Lower lobe of right lung (tissue), 2 donors: ENCODE measurements at regions not wholly inside any gene's neighbourhood (a gene's known extent, or its start where the extent isn't known, plus 50 kb on each side); places are given as distances from the start of the nearest gene placed in this dataset.

Experiments used
- ATAC-seq, 2 donors: fragments of 200-7000 bp; cut with Tn5 transposase; one replicate each; pipeline ENCODE4 v1.9.1; 2020 to 2022; ENCODE audit warnings: mild to moderate bottlenecking in 2 of 2, moderate library complexity in 2 of 2
- DNase-seq: peaks from one replicate; pipeline ENCODE4 v3.0.0-alpha.2; 2020
- H3K27ac ChIP-seq: fragments of 200-600 bp; one replicate; pipeline ENCODE4 v1.8.0; 2022
- H3K27me3 ChIP-seq: fragments of 200-600 bp; one replicate; pipeline ENCODE4 v1.8.0; 2022; ENCODE audit warnings: low read depth
- H3K36me3 ChIP-seq: fragments of 200-600 bp; one replicate; pipeline ENCODE4 v1.8.0; 2022; ENCODE audit warnings: mild to moderate bottlenecking
- H3K4me1 ChIP-seq: fragments of 200-600 bp; one replicate; pipeline ENCODE4 v1.8.0; 2022
- H3K4me3 ChIP-seq: fragments of 200-600 bp; one replicate; pipeline ENCODE4 v1.8.0; 2022; ENCODE audit warnings: mild to moderate bottlenecking
- H3K9me3 ChIP-seq: fragments of 200-600 bp; one replicate; pipeline ENCODE4 v1.8.0; 2022
- intact Hi-C: fragments of 100-400 bp; cut with DNase I; formaldehyde crosslinking; loops from one replicate; pipeline ENCODE4 v1.11.0; 2022
- TF ChIP-seq, protein P1 (sequence below): fragments of 200-600 bp; IDR thresholded peaks from one replicate; pipeline ENCODE4 v1.8.0; 2022; ENCODE audit warnings: antibody characterized with exemption, mild to moderate bottlenecking
- donor health status: DM: no; HTN: yes; CAD: no; lungs with severe emphysema.

DNA sequence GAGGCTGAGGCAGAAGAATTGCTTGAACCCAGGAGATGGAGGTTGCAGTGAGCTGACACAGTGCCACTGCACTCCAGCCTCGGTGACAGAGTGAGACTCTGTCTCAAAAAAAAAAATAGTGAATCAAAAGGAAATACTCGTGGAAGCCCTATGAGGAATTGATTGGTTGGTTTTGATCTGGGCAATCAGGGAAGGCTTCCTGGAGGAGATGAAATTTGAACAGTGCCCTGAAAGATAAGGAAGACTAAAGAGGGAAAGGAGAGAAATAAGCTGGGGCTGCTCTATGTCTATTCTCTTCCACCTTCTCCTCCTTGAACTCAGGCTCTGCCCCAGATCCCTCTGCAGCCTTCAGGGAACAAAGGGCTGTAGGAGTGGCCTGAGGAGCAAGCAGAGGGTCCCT, 54.1 kb downstream of the IRF2BPL start:
- Histone ChIP-seq H3K4me3 (no peak overlapping the region), H3K4me1 (no peaks in the 10 kb centered on the region), H3K9me3 (no peaks in the 10 kb centered on the region), H3K27ac (no peak overlapping the region), H3K36me3 (no peaks in the 10 kb centered on the region), H3K27me3 (no peaks in the 10 kb centered on the region)
- ATAC-seq (no peak), DNase-seq (no peak)
- TF ChIP-seq, protein P1, sequence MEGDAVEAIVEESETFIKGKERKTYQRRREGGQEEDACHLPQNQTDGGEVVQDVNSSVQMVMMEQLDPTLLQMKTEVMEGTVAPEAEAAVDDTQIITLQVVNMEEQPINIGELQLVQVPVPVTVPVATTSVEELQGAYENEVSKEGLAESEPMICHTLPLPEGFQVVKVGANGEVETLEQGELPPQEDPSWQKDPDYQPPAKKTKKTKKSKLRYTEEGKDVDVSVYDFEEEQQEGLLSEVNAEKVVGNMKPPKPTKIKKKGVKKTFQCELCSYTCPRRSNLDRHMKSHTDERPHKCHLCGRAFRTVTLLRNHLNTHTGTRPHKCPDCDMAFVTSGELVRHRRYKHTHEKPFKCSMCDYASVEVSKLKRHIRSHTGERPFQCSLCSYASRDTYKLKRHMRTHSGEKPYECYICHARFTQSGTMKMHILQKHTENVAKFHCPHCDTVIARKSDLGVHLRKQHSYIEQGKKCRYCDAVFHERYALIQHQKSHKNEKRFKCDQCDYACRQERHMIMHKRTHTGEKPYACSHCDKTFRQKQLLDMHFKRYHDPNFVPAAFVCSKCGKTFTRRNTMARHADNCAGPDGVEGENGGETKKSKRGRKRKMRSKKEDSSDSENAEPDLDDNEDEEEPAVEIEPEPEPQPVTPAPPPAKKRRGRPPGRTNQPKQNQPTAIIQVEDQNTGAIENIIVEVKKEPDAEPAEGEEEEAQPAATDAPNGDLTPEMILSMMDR = no peak
- intact Hi-C loops = no loop called here

DNA sequence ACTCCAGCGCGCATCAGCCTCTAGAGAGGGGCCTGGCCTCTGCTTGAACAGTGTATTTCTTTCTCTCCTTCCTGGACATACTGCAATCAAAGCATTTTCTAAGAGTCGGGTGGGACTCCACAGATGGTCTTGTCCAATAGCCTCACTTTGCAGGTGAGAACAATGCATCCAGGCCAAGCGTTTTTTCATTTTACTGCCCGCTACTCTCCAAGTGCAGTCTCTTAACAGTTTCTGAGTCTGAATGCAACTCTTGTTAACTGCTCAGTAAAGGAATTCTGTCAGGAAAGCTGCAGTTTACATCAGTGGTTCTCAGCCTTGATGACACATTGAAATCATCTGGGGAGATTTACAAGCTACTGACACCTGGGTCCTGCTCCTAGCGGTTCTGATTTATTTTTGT, 57.0 kb downstream of the IRF2BPL start:
- intact Hi-C loops = no loop called here
- no peaks in the 10 kb centered on the region for H3K36me3 ChIP-seq
- no peak for DNase-seq
- no peak overlapping the region for H3K4me3 ChIP-seq
- no peaks in the 10 kb centered on the region for H3K27me3 ChIP-seq
- TF ChIP-seq, protein P1 = no peak
- H3K4me1 ChIP-seq = no peaks in the 10 kb centered on the region
- no peak for ATAC-seq
- no peak overlapping the region for H3K27ac ChIP-seq
- no peaks in the 10 kb centered on the region for H3K9me3 ChIP-seq

DNA sequence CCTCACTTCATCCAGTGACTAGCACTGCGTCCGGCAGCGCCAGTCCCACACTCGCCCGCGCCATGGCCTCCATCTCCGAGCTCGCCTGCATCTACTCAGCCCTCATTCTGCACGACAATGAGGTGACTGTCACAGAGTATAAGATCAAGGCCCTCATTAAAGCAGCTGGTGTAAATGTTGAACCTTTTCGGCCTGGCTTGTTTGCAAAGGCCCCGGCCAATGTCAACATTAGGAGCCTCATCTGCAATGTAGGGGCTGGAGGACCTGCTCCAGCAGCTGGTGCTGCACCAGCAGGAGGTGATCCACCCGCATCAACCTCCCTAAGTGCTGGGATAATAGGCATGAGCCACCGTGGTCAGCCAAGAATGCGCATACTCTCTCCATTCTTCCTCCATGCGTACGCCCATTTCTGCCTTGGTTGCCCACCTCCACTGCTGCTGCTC, 59.9 kb downstream of the IRF2BPL start:
- no peak for DNase-seq
- Histone ChIP-seq H3K4me1 (no peaks in the 10 kb centered on the region), H3K4me3 (no peak overlapping the region), H3K36me3 (no peaks in the 10 kb centered on the region), H3K27ac (no peak overlapping the region), H3K9me3 (no peaks in the 10 kb centered on the region), H3K27me3 (no peaks in the 10 kb centered on the region)
- ATAC-seq = no peak
- TF ChIP-seq, protein P1 = no peak
- intact Hi-C loops = no loop called here

DNA sequence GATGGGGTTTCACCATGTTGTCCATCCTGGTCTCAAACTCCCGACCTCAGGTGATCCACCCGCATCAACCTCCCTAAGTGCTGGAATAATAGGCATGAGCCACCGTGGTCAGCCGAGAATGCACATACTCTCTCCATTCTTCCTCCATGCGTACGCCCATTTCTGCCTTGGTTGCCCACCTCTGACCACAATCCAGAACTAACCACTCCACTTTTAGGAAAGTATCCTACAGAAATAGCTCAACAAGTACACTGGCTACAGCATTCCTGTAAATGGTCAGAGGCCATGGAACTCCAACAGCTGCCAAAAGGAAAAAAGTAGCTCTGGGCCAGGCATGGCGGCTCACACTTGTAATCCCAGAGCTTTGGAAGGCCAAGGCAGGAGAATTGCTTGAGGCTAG, 60.7 kb downstream of the IRF2BPL start:
- no peak overlapping the region for H3K4me3 ChIP-seq
- DNase-seq (no peak), ATAC-seq (no peak)
- no peaks in the 10 kb centered on the region for H3K4me1 ChIP-seq
- no peaks in the 10 kb centered on the region for H3K9me3 ChIP-seq
- no peak overlapping the region for H3K27ac ChIP-seq
- H3K36me3 ChIP-seq = no peaks in the 10 kb centered on the region
- intact Hi-C loops = no loop called here
- TF ChIP-seq, protein P1 = no peak
- H3K27me3 ChIP-seq = no peaks in the 10 kb centered on the region

DNA sequence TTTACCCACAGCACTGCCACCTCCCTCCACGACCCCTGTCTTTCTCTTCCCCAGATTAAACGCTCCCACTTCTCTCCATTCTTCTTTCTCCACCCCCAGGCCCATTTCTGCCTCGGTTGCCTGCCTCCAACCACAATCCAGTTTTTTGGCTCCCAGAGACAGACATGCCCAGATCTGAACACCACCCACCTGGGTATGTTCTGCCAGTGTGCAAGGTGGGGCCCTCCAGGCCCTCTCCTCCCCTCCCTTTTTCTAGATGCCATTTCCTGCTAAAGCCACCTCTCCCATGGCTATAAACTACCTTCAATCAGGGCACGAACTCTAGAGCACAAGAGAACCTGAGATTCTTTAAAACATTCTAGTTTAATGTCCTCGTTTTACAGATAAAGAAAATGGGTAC, 63.3 kb downstream of the IRF2BPL start:
- Histone ChIP-seq H3K9me3 (no peaks in the 10 kb centered on the region), H3K27ac (no peak overlapping the region), H3K36me3 (no peaks in the 10 kb centered on the region), H3K4me1 (peaks cover 16% of the 10 kb centered on the region), H3K27me3 (no peaks in the 10 kb centered on the region), H3K4me3 (no peak overlapping the region)
- ATAC-seq (no peak), DNase-seq (no peak)
- TF ChIP-seq, protein P1 = no peak
- intact Hi-C loops = no loop called here

DNA sequence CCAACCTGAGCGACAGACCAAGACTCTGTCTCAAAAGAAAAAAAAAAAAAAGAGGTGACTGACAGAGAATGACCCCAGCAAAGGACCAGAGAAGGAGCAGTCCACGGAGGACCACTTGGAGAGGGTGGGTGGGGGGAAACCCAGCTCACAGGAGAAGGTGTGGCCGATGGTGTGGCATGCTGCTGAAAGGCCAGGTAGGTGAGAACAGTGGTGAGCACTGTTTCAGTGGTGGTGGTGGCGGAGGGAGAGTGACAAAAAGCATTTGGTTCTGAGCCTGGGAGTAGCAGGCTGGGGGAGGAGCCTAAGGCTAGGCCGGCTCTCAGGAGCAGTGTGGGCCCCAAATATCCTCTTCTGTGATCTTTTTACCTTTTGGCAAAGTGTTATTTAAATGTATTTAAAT, 63.8 kb downstream of the IRF2BPL start:
- no peak overlapping the region for H3K27ac ChIP-seq
- DNase-seq (no peak), ATAC-seq (no peak)
- no peaks in the 10 kb centered on the region for H3K9me3 ChIP-seq
- no peaks in the 10 kb centered on the region for H3K27me3 ChIP-seq
- H3K36me3 ChIP-seq = no peaks in the 10 kb centered on the region
- TF ChIP-seq, protein P1 = no peak
- H3K4me1 ChIP-seq = peaks cover 16% of the 10 kb centered on the region
- intact Hi-C loops = no loop called here
- no peak overlapping the region for H3K4me3 ChIP-seq
